ENCODE measurements at regions not wholly inside any gene's neighbourhood (a gene's known extent, or its start where the extent isn't known, plus 50 kb on each side); places are given as distances from the start of the nearest gene placed in this dataset.

- POLR2A ChIA-PET = interaction anchor here (0.6 kb wide), 1 partner anchor 130 kb away, joined by 3 read pairs; no protein-coding TSS in a partner anchor
- ATAC-seq = no peak
- Histone ChIP-seq H3K9me1 (ENCODE audit: control insufficient read depth, insufficient read depth, low read length) (no peaks in the 10 kb centered on the region), H3K27ac (ENCODE audit: extremely low read depth, low read depth, low read length) (no peak overlapping the region), H3K9ac (ENCODE audit: insufficient read depth in 1 of 2, low read depth in 2 of 2, low read length in 2 of 2) (no peak overlapping the region), H2AFZ (ENCODE audit: low read depth, low read length) (no peak overlapping the region), H3K4me3 (no peak overlapping the region), H3K27me3 (ENCODE audit: control insufficient read depth in 2 of 2, insufficient read depth in 2 of 2, low read length in 2 of 2) (peaks cover 0 to 7% of the 10 kb centered on the region in 2 experiments; a peak in 1 of 5 replicates), H3K79me2 (ENCODE audit: control insufficient read depth, insufficient read depth, low read length) (no peaks in the 10 kb centered on the region), H3K36me3 (ENCODE audit: control insufficient read depth, insufficient read depth, low read length) (no peaks in the 10 kb centered on the region), H3K9me3 (replicated peaks; ENCODE audit: control insufficient read depth, insufficient read depth, low read depth, low read length) (no peaks in the 10 kb centered on the region), H3K4me2 (ENCODE audit: insufficient read depth, low read length) (no peak overlapping the region), H4K20me1 (replicated peaks; ENCODE audit: control insufficient read depth, insufficient read depth, low read length) (no peaks in the 10 kb centered on the region), H3K4me1 (replicated peaks in 1 of 2; ENCODE audit: control insufficient read depth in 2 of 2, insufficient read depth in 2 of 2, low read length in 2 of 2) (no peaks in the 10 kb centered on the region)
- DNase-seq (ENCODE audit: extremely low read depth in 1 of 4, low spot score in 3 of 4) = no peak
- no peak for FAIRE-seq
- intact Hi-C loops (cut with micrococcal nuclease) = no loop called here
- no TSS peak for BruUV-seq (replicated peaks)
- CTCF ChIA-PET (ENCODE audit: low intra/inter-chr PET ratio) = no interaction called here
- in situ Hi-C loops (cut with MboI) = no loop called here
- TF ChIP-seq PKNOX1 (IDR thresholded peaks at IDR 0.05) (no peak), ZBTB17 (CRISPR knock-in tag; IDR thresholded peaks at IDR 0.05) (no peak), GTF2F1 (IDR thresholded peaks at IDR 0.05; ENCODE audit: low read depth, low read length) (no peak), CHD2 (IDR thresholded peaks at IDR 0.05; ENCODE audit: low read depth, low read length) (no peak), COPS2 (conservative IDR thresholded peaks at IDR 0.05) (no peak), CUX1 (CRISPR knock-in tag; IDR thresholded peaks at IDR 0.05) (no peak), RFX5 (IDR thresholded peaks at IDR 0.05; ENCODE audit: low read depth, low read length) (no peak), E2F3 (CRISPR knock-in tag; IDR thresholded peaks at IDR 0.05) (no peak), PRDM10 (IDR thresholded peaks at IDR 0.05; ENCODE audit: partially characterized antibody) (no peak), TSC22D4 (tag; IDR thresholded peaks at IDR 0.05) (no peak), THRAP3 (IDR thresholded peaks at IDR 0.05; ENCODE audit: borderline replicate concordance) (no peak)
Measured at GRCh38 chr12:27176765-27177164, 67.3 kb upstream of the STK38L start.
